ENCODE measurements at regions not wholly inside any gene's neighbourhood (a gene's known extent, or its start where the extent isn't known, plus 50 kb on each side); places are given as distances from the start of the nearest gene placed in this dataset.

DNA sequence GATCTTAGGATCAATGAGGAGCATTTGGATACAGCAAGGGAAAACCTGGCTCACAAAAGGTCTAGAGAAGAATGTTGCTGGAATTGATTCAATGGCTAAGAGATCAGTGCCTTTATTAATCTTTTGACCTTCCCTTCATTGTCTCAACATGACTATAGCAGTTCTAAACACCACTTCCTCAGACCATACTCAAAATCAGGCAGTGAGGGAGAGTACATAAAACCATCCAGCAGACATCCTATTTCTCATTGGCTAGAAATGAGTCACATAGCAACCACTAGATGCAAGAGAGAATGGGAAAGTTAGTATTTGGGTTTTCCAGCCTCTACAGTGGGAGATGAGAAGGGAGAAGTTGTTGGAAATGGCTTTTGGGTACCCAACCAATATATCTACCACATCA lies 151.4 kb upstream of the NUDT4 start:
- H3K4me3 Mint-ChIP-seq (ENCODE audit: unreplicated experiment) = no peak overlapping the region
- H3K4me1 Mint-ChIP-seq (ENCODE audit: low read depth, unreplicated experiment) = no peaks in the 10 kb centered on the region
- H3K36me3 ChIP-seq (ENCODE audit: control insufficient read depth, insufficient read depth, low read length) = no peaks in the 10 kb centered on the region
- ChIA-PET POLR2A (no interaction called here), CTCF (no interaction called here)
- H3K9me3 ChIP-seq = no peaks in the 10 kb centered on the region
- intact Hi-C loops (cut with micrococcal nuclease; ENCODE audit: unreplicated experiment) = no loop called here
- H3K4me1 ChIP-seq = no peaks in the 10 kb centered on the region
- H3K27ac Mint-ChIP-seq (ENCODE audit: unreplicated experiment) = no peak overlapping the region
- H3K27me3 Mint-ChIP-seq (ENCODE audit: insufficient read depth, unreplicated experiment) = no peaks in the 10 kb centered on the region
- BruUV-seq (replicated peaks) = no TSS peak
- H3K27me3 ChIP-seq (replicated peaks; ENCODE audit: control insufficient read depth, insufficient read depth, low read length) = no peaks in the 10 kb centered on the region
- H3K9me3 Mint-ChIP-seq (ENCODE audit: unreplicated experiment) = peaks cover 22% of the 10 kb centered on the region
- H3K36me3 Mint-ChIP-seq (ENCODE audit: insufficient read depth, unreplicated experiment) = no peaks in the 10 kb centered on the region
- DNase-seq = no peak
- H3K4me3 ChIP-seq (ENCODE audit: low read depth, low read length) = no peak overlapping the region
- TF ChIP-seq, protein P1, sequence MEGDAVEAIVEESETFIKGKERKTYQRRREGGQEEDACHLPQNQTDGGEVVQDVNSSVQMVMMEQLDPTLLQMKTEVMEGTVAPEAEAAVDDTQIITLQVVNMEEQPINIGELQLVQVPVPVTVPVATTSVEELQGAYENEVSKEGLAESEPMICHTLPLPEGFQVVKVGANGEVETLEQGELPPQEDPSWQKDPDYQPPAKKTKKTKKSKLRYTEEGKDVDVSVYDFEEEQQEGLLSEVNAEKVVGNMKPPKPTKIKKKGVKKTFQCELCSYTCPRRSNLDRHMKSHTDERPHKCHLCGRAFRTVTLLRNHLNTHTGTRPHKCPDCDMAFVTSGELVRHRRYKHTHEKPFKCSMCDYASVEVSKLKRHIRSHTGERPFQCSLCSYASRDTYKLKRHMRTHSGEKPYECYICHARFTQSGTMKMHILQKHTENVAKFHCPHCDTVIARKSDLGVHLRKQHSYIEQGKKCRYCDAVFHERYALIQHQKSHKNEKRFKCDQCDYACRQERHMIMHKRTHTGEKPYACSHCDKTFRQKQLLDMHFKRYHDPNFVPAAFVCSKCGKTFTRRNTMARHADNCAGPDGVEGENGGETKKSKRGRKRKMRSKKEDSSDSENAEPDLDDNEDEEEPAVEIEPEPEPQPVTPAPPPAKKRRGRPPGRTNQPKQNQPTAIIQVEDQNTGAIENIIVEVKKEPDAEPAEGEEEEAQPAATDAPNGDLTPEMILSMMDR (IDR thresholded peaks at IDR 0.05; ENCODE audit: insufficient read depth in 1 of 2, low read depth in 1 of 2, low read length in 1 of 2, severe bottlenecking in 1 of 2, unreplicated experiment in 1 of 2) = no peak

DNA sequence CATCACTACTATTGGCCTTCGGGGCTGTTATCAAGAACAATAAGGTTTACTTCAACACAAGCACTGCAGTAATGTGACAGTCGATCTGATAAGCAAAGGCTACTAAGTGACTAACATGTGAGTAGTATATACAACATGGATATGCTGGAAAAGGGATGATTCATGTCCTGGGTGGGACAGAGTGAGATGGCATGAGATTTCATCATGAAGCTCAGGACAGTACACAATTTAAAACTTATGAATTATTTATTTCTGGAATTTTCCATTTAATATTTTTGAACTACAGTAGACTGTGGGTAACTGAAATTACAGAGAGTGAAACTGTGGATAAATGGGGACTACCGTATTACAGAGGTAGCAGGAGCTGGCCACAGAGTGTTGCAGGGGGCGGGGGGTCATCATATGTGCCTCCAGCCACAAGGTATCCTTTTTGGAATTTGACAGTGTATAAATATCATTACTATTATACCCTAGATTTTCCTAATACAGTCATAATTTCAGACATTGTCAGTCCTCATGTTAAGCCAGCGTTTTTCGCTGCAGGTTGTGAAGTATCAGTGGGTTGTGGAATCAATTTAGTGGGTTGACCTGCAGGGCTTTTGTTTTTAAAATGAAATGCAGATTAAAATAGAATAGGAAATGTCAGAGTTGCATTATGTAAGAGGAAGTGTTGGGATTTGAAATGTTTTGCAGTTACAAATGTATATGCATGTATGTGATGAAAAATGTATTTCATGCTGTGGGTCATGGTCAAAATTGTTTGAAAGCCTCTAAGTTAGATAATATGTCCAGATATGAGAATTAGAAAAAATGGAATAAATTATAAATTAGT lies 148.0 kb upstream of the NUDT4 start:
- Histone ChIP-seq H3K9me3 (no peaks in the 10 kb centered on the region; the same call in 1 of the 2 replicates), H3K4me1 (no peaks in the 10 kb centered on the region), H3K27me3 (replicated peaks; ENCODE audit: control insufficient read depth, insufficient read depth, low read length) (no peaks in the 10 kb centered on the region), H3K36me3 (ENCODE audit: control insufficient read depth, insufficient read depth, low read length) (no peaks in the 10 kb centered on the region), H3K4me3 (ENCODE audit: low read depth, low read length) (no peak overlapping the region)
- Mint-ChIP-seq H3K9me3 (ENCODE audit: unreplicated experiment) (peaks cover 15% of the 10 kb centered on the region), H3K36me3 (ENCODE audit: insufficient read depth, unreplicated experiment) (no peaks in the 10 kb centered on the region), H3K27ac (ENCODE audit: unreplicated experiment) (no peak overlapping the region), H3K27me3 (ENCODE audit: insufficient read depth, unreplicated experiment) (no peaks in the 10 kb centered on the region), H3K4me3 (ENCODE audit: unreplicated experiment) (no peak overlapping the region), H3K4me1 (ENCODE audit: low read depth, unreplicated experiment) (peaks cover 4% of the 10 kb centered on the region)
- CTCF ChIA-PET = no interaction called here
- no TSS peak for BruUV-seq (replicated peaks)
- POLR2A ChIA-PET = no interaction called here
- TF ChIP-seq, protein P1 (IDR thresholded peaks at IDR 0.05; ENCODE audit: insufficient read depth in 1 of 2, low read depth in 1 of 2, low read length in 1 of 2, severe bottlenecking in 1 of 2, unreplicated experiment in 1 of 2) = no peak
- intact Hi-C loops (cut with micrococcal nuclease; ENCODE audit: unreplicated experiment) = no loop called here
- DNase-seq = no peak

DNA sequence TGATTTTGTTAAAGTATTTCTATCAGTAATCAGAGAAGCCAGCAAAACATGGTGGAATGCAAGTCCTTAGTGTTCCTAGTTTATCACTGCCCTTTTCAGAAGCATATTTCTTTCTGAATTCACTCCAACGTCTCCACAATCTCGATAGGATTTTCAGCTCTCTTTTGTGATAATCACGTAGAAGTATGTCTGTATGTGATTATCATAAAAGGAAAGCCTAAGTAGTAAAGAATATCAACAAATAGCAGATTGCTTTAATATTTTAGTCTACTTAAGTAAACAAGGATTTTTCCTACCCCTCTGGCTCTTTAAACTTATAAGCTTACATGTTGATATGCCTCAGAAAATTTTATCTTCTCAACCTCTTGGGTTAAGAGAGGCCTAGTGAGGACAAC lies 147.4 kb upstream of the NUDT4 start:
- Histone ChIP-seq H3K4me3 (ENCODE audit: low read depth, low read length) (no peak overlapping the region), H3K36me3 (ENCODE audit: control insufficient read depth, insufficient read depth, low read length) (no peaks in the 10 kb centered on the region), H3K27me3 (replicated peaks; ENCODE audit: control insufficient read depth, insufficient read depth, low read length) (no peaks in the 10 kb centered on the region), H3K4me1 (no peaks in the 10 kb centered on the region), H3K9me3 (no peaks in the 10 kb centered on the region; the same call in 1 of the 2 replicates)
- TF ChIP-seq, protein P1 (IDR thresholded peaks at IDR 0.05; ENCODE audit: insufficient read depth in 1 of 2, low read depth in 1 of 2, low read length in 1 of 2, severe bottlenecking in 1 of 2, unreplicated experiment in 1 of 2) = no peak
- no peaks in the 10 kb centered on the region for H3K36me3 Mint-ChIP-seq (ENCODE audit: insufficient read depth, unreplicated experiment)
- no peak overlapping the region for H3K4me3 Mint-ChIP-seq (ENCODE audit: unreplicated experiment)
- no peak for DNase-seq
- intact Hi-C loops (cut with micrococcal nuclease; ENCODE audit: unreplicated experiment) = no loop called here
- ChIA-PET POLR2A (no interaction called here), CTCF (no interaction called here)
- H3K27me3 Mint-ChIP-seq (ENCODE audit: insufficient read depth, unreplicated experiment) = no peaks in the 10 kb centered on the region
- no peak overlapping the region for H3K27ac Mint-ChIP-seq (ENCODE audit: unreplicated experiment)
- peaks cover 15% of the 10 kb centered on the region for H3K9me3 Mint-ChIP-seq (ENCODE audit: unreplicated experiment)
- no TSS peak for BruUV-seq (replicated peaks)
- H3K4me1 Mint-ChIP-seq (ENCODE audit: low read depth, unreplicated experiment) = peaks cover 11% of the 10 kb centered on the region

Data from Caco-2 (cell line).